Smooth muscle cell (in vitro differentiated cells): ENCODE measurements at regions not wholly inside any gene's neighbourhood (a gene's known extent, or its start where the extent isn't known, plus 50 kb on each side); places are given as distances from the start of the nearest gene placed in this dataset.
"Not testable (repeated sequence)": the region's sequence is repeated elsewhere in the genome, so short reads cannot be mapped to it uniquely, and the experiment has no call there.

Source experiments
- DNase-seq: peaks from one replicate; lab custom pipeline; 2025; ENCODE audit not compliant: unreplicated experiment; lab: John Stamatoyannopoulos, UW
- H2AFZ ChIP-seq: fragments of 200-600 bp; sonication (generic); 2 replicates; pipeline ENCODE4 v1.6.0; 2016; ENCODE audit warnings: antibody characterized with exemption, low read depth, mild to moderate bottlenecking
- H3F3A ChIP-seq: fragments of 200-600 bp; sonication (generic); 2 replicates; pipeline ENCODE4 v1.6.0; 2017; ENCODE audit warnings: antibody characterized with exemption, low read depth
- H3K27ac ChIP-seq: fragments of 200-600 bp; sonication (generic); 2 replicates; pipeline ENCODE4 v1.5.1; 2016; ENCODE audit warnings: low read depth, mild to moderate bottlenecking
- H3K27me3 ChIP-seq: fragments of 200-600 bp; sonication (generic); 2 replicates; pipeline ENCODE4 v1.6.1; 2016; ENCODE audit warnings: low read depth, mild to moderate bottlenecking
- H3K36me3 ChIP-seq: fragments of 200-600 bp; sonication (generic); 2 replicates; pipeline ENCODE4 v1.5.1; 2016; ENCODE audit warnings: low read depth
- H3K4me1 ChIP-seq: fragments of 200-600 bp; sonication (generic); 2 replicates; pipeline ENCODE4 v1.5.1; 2016; ENCODE audit warnings: low read depth
- H3K4me2 ChIP-seq: fragments of 200-600 bp; sonication (generic); 2 replicates; pipeline ENCODE4 v1.6.0; 2016; ENCODE audit warnings: mild to moderate bottlenecking
- H3K4me3 ChIP-seq: fragments of 200-600 bp; sonication (generic); 2 replicates; pipeline ENCODE4 v1.5.1; 2016; ENCODE audit warnings: mild to moderate bottlenecking
- H3K79me2 ChIP-seq: fragments of 200-600 bp; sonication (generic); 2 replicates; pipeline ENCODE4 v1.6.0; 2016; ENCODE audit warnings: low read depth, mild to moderate bottlenecking
- H3K9ac ChIP-seq: fragments of 200-600 bp; sonication (generic); 2 replicates; pipeline ENCODE4 v1.6.0; 2016; ENCODE audit warnings: low read depth
- H3K9me3 ChIP-seq: fragments of 200-600 bp; sonication (generic); replicated peaks from 2 replicates; pipeline ENCODE4 v1.5.1; 2016; ENCODE audit warnings: low read depth
- H4K20me1 ChIP-seq: fragments of 200-600 bp; sonication (generic); 2 replicates; pipeline ENCODE4 v1.6.0; 2016; ENCODE audit warnings: low read depth
- CTCF ChIP-seq: fragments of 200-600 bp; sonication (generic); IDR thresholded peaks from 2 replicates; pipeline ENCODE4 v1.5.1; 2017; ENCODE audit warnings: borderline replicate concordance, mild to moderate bottlenecking, antibody characterized with exemption; ENCODE audit not compliant: insufficient read depth, poor library complexity, severe bottlenecking
- WGBS: methylation state at CpG from one replicate; pipeline ENCODE4 v1.1.7; 2016; ENCODE audit warnings: low lambda C conversion rate; 5-methylcytosine and 5-hydroxymethylcytosine counted together

- Histone ChIP-seq H3F3A (no peaks in the 10 kb centered on the region), H3K4me1 (no peaks in the 10 kb centered on the region), H3K9me3 (no peaks in the 10 kb centered on the region), H3K9ac (no peak overlapping the region), H4K20me1 (no peaks in the 10 kb centered on the region), H3K79me2 (no peaks in the 10 kb centered on the region), H3K27me3 (no peaks in the 10 kb centered on the region), H3K4me3 (no peak overlapping the region), H3K36me3 (no peaks in the 10 kb centered on the region), H3K27ac (no peak overlapping the region), H3K4me2 (no peak overlapping the region), H2AFZ (no peak overlapping the region)
- TF ChIP-seq CTCF = no peak
- WGBS = 61% methylated on average over 1 of the region's 1 CpG
- no peak for DNase-seq
Measured at GRCh38 chr3:86830566-86830965, 160.4 kb downstream of the VGLL3 start.

GRCh38 chr3:86828751-86829150 lies 162.2 kb downstream of the VGLL3 start:
- H3K4me2 ChIP-seq = no peak overlapping the region
- H2AFZ ChIP-seq = no peak overlapping the region
- H3K27ac ChIP-seq = no peak overlapping the region
- H3K4me3 ChIP-seq = no peak overlapping the region
- no peaks in the 10 kb centered on the region for H3K79me2 ChIP-seq
- no peaks in the 10 kb centered on the region for H3K36me3 ChIP-seq
- H3K9ac ChIP-seq = no peak overlapping the region
- TF ChIP-seq CTCF = no peak
- H3F3A ChIP-seq = no peaks in the 10 kb centered on the region
- H3K9me3 ChIP-seq = no peaks in the 10 kb centered on the region
- WGBS = 90% methylated on average over 3 of the region's 3 CpGs
- no peaks in the 10 kb centered on the region for H3K27me3 ChIP-seq
- no peak for DNase-seq
- no peaks in the 10 kb centered on the region for H3K4me1 ChIP-seq
- no peaks in the 10 kb centered on the region for H4K20me1 ChIP-seq

GRCh38 chr3:86827582-86827981 lies 163.4 kb downstream of the VGLL3 start:
- not testable (repeated sequence) for H3K4me1 ChIP-seq, H3K27ac ChIP-seq, H3F3A ChIP-seq, H3K36me3 ChIP-seq, H3K9ac ChIP-seq, H4K20me1 ChIP-seq, DNase-seq, H3K4me3 ChIP-seq, H3K27me3 ChIP-seq, H3K4me2 ChIP-seq, H3K9me3 ChIP-seq, H2AFZ ChIP-seq, H3K79me2 ChIP-seq
- 96% methylated on average over 10 of the region's 10 CpGs for WGBS

GRCh38 chr3:86826292-86826691 lies 164.7 kb downstream of the VGLL3 start:
- H4K20me1 ChIP-seq = no peaks in the 10 kb centered on the region
- 100% methylated on average over 4 of the region's 4 CpGs for WGBS

More at GRCh38 chr3:86826292-86826691, 164.7 kb downstream of the VGLL3 start:
- no peak overlapping the region for H3K4me3 ChIP-seq
- H3K9ac ChIP-seq = no peak overlapping the region
- no peak overlapping the region for H3K27ac ChIP-seq
- H2AFZ ChIP-seq = no peak overlapping the region
- no peak for TF ChIP-seq CTCF
- no peaks in the 10 kb centered on the region for H3K9me3 ChIP-seq
- no peaks in the 10 kb centered on the region for H3K27me3 ChIP-seq
- H3K79me2 ChIP-seq = no peaks in the 10 kb centered on the region
- no peaks in the 10 kb centered on the region for H3F3A ChIP-seq
- no peak for DNase-seq
- no peak overlapping the region for H3K4me2 ChIP-seq
- no peaks in the 10 kb centered on the region for H3K36me3 ChIP-seq
- H3K4me1 ChIP-seq = no peaks in the 10 kb centered on the region
